HepG2 (cell line): ENCODE measurements at regions not wholly inside any gene's neighbourhood (a gene's known extent, or its start where the extent isn't known, plus 50 kb on each side); places are given as distances from the start of the nearest gene placed in this dataset.

Source experiments
- ATAC-seq: fragments of 200-7000 bp; cut with Tn5 transposase; 3 replicates; pipeline ENCODE4 v1.9.1; 2020; ENCODE audit warnings: mild to moderate bottlenecking, moderate library complexity
- BruUV-seq: library from RNA; stranded (reverse); fragments of 400-500 nt; replicated peaks from 2 replicates; lab custom pipeline; 2021; lab: Mats Ljungman, UMichigan
- CTCF ChIA-PET: fragments of 300-600 bp; formaldehyde crosslinking; extraction: SDS; loops from one replicate; lab custom pipeline; 2021; ENCODE audit warnings: low total read pairs, inconsistent platforms, low intra/inter-chr PET ratio; lab: Yijun Ruan, JAX
- POLR2A ChIA-PET: fragments of 350-600 bp; sonication (Branson Sonifier 250); formaldehyde crosslinking; loops from one replicate; lab custom pipeline; 2020; ENCODE audit warnings: antibody characterized with exemption, inconsistent platforms; lab: Yijun Ruan, JAX
- DNase-seq: peaks from one replicate; pipeline ENCODE4 v3.0.0-alpha.2; 2015; ENCODE audit warnings: low spot score
- FAIRE-seq: peaks from 3 replicates; lab custom pipeline; 2011; peaks lifted over from hg19 to GRCh38; lab: Jason Lieb, UNC
- H2AFZ ChIP-seq: one replicate; pipeline ENCODE4 v1.6.1; 2011; ENCODE audit warnings: low read length, inconsistent platforms
- H3K27ac ChIP-seq: fragments of 300-600 bp; 3 replicates; pipeline ENCODE4 v1.8.0; 2011; ENCODE audit warnings: mixed run types, mild to moderate bottlenecking, mixed read lengths, low read length, inconsistent platforms; ENCODE audit not compliant: insufficient read depth; ENCODE audit errors: extremely low read length
- H3K27me3 ChIP-seq, 2 experiments: fragments of 200-600 bp in 1 of 2; 2 replicates in 1 of 2; 3 replicates in 1 of 2; pipeline versions ENCODE4 v1.6.0 to v1.8.0; 2011; ENCODE audit warnings: low read length in 2 of 2, mild to moderate bottlenecking in 2 of 2, moderate library complexity in 2 of 2, inconsistent platforms in 1 of 2; ENCODE audit not compliant: insufficient read depth in 2 of 2, control insufficient read depth in 1 of 2
- H3K36me3 ChIP-seq, 2 experiments: fragments of 200-600 bp in 1 of 2; replicated peaks in 1 of 2; 2 replicates in 1 of 2; 3 replicates in 1 of 2; pipeline versions ENCODE4 v1.5.1 to v1.8.0; 2011; ENCODE audit warnings: low read length in 2 of 2, inconsistent platforms in 1 of 2; ENCODE audit not compliant: insufficient read depth in 2 of 2, control insufficient read depth in 1 of 2
- H3K4me1 ChIP-seq: 2 replicates; pipeline ENCODE4 v1.5.1; 2012; ENCODE audit warnings: low read length, inconsistent platforms; ENCODE audit not compliant: insufficient read depth
- H3K4me2 ChIP-seq: 2 replicates; pipeline ENCODE4 v1.6.0; 2011; ENCODE audit warnings: low read depth, low read length, inconsistent platforms
- H3K4me3 ChIP-seq, 3 experiments: fragments of 200-600 bp in 1 of 3; sonication (generic), shearing (Covaris generic) in 1 of 3; replicated peaks in 1 of 3; 2 replicates each; pipeline ENCODE4 v1.5.1; 2011 to 2016; ENCODE audit warnings: low read length in 3 of 3, inconsistent platforms in 2 of 3, low read depth in 2 of 3, mild to moderate bottlenecking in 2 of 3, control low read depth in 1 of 3, mixed read lengths in 1 of 3; ENCODE audit not compliant: insufficient read depth in 1 of 3
- H3K79me2 ChIP-seq: one replicate; pipeline ENCODE4 v1.6.1; 2011; ENCODE audit warnings: low read length, inconsistent platforms; ENCODE audit not compliant: insufficient read depth
- H3K9ac ChIP-seq: 2 replicates; pipeline ENCODE4 v1.6.0; 2011; ENCODE audit warnings: mild to moderate bottlenecking, low read depth, low read length, inconsistent platforms; ENCODE audit not compliant: insufficient read depth
- H3K9me3 ChIP-seq: 2 replicates; pipeline ENCODE4 v1.5.1; 2012; ENCODE audit warnings: mild to moderate bottlenecking, low read length
- H4K20me1 ChIP-seq: 2 replicates; pipeline ENCODE4 v1.6.0; 2011; ENCODE audit warnings: inconsistent platforms, mild to moderate bottlenecking, low read length, moderate library complexity; ENCODE audit not compliant: insufficient read depth
- AKAP8 ChIP-seq: sonication (generic); formaldehyde crosslinking; IDR thresholded peaks from 2 replicates; pipeline ENCODE4 v1.5.1; 2020; ENCODE audit warnings: mild to moderate bottlenecking, missing genetic modification reagents
- DNMT1 ChIP-seq: sonication (generic); formaldehyde crosslinking; IDR thresholded peaks from 2 replicates; pipeline ENCODE4 v1.5.1; 2020; ENCODE audit warnings: mild to moderate bottlenecking, missing genetic modification reagents
- ELF4 ChIP-seq: sonication (generic); formaldehyde crosslinking; IDR thresholded peaks from 2 replicates; pipeline ENCODE4 v1.5.0; 2020; ENCODE audit warnings: missing genetic modification reagents, mild to moderate bottlenecking, moderate library complexity, borderline replicate concordance
- POLR2AphosphoS5 ChIP-seq: IDR thresholded peaks from 2 replicates; pipeline ENCODE4 v1.6.1; 2012; ENCODE audit warnings: low read depth, low read length
- RAD21 ChIP-seq: fragments of 450-650 bp; formaldehyde crosslinking; IDR thresholded peaks from 2 replicates; pipeline ENCODE4 v1.5.0; 2020; ENCODE audit warnings: mild to moderate bottlenecking
- REXO4 ChIP-seq: sonication (generic); formaldehyde crosslinking; IDR thresholded peaks from 2 replicates; pipeline ENCODE4 v1.8.0; 2022; ENCODE audit warnings: missing genetic modification reagents, mild to moderate bottlenecking, borderline replicate concordance
- ZNF160 ChIP-seq: sonication (generic); formaldehyde crosslinking; IDR thresholded peaks from 2 replicates; pipeline ENCODE4 v1.8.0; 2022; ENCODE audit warnings: mild to moderate bottlenecking, inconsistent platforms, missing genetic modification reagents
- WGBS: methylation state at CpG from one replicate; pipeline ENCODE4 v1.1.6; 2017; ENCODE audit warnings: low lambda C conversion rate; 5-methylcytosine and 5-hydroxymethylcytosine counted together
- in situ Hi-C: cut with HindIII; loops from 2 replicates; pipeline ENCODE4 v1.10.0; 2017; ENCODE audit warnings: low pct_unique_long_range_greater_than_20kb; ENCODE audit not compliant: extremely low pct_ligation_motif_present
- intact Hi-C: fragments of 100-400 bp; cut with micrococcal nuclease; formaldehyde crosslinking; loops from one replicate; pipeline ENCODE4 v1.10.0; 2022; ENCODE audit not compliant: unreplicated experiment
- TF ChIP-seq, protein P1 (sequence below): sonication (generic); formaldehyde crosslinking; IDR thresholded peaks from 2 replicates; pipeline ENCODE4 v1.4.0; 2020; ENCODE audit warnings: mild to moderate bottlenecking, missing genetic modification reagents
- TF ChIP-seq, protein P2 (sequence below): sonication (generic); formaldehyde crosslinking; IDR thresholded peaks from 2 replicates; pipeline ENCODE4 v1.4.0; 2020; ENCODE audit warnings: missing genetic modification reagents, borderline replicate concordance
- TF ChIP-seq, protein P3 (sequence below): sonication (generic); formaldehyde crosslinking; IDR thresholded peaks from 2 replicates; pipeline ENCODE4 v1.5.0; 2020; ENCODE audit warnings: mild to moderate bottlenecking, missing genetic modification reagents, moderate library complexity
- TF ChIP-seq, protein P4 (sequence below): sonication (generic); formaldehyde crosslinking; IDR thresholded peaks from 2 replicates; pipeline ENCODE4 v1.4.0; 2020; ENCODE audit warnings: missing genetic modification reagents; ENCODE audit errors: not compliant biosample characterization

DNA sequence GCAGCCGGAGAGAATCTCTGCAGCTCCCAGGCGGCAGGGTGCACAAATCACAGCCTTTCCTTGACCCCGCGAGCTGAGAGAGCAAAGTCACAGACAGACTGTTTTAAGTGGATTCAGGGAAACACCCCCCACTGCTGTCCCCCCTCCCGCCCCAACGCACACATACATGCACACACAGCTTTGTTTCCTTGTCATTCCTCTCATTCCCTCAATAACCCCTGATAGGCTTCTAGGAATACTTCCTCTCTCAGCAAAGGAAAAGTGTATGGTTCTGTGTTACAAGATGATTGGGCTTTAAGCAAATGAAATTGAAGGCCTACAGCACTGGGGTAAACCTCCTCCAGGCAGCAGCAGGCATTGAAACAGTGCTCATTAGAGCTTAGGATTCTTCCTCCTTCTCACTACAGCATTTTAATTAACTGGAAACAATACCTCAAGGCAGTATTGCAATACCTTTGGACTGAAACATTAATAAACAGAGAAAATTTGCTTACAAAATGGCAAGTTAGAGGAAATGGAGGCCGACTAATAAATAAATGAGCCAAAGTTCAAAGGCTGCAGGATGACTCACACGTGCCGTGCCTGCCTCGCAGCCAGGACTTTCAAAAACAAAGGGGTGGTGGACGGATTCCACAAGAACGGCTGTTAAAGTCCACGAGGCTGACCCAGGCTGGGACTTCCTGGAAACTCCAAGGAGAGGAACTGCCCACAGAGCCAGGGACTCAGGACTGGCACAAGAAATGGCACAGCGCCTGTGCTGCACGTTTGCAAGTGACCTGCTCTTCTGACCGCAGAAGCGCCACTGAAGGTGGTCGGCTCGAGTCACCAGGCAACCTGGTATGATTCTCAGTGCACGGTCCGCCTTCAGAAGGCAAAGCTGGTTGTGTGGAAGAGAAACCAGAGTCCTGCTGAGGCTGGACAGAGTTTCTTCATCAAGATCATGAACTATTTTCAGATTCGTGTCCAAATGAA lies 236.2 kb downstream of the SYK start (continued):
- TF ChIP-seq, protein P1, sequence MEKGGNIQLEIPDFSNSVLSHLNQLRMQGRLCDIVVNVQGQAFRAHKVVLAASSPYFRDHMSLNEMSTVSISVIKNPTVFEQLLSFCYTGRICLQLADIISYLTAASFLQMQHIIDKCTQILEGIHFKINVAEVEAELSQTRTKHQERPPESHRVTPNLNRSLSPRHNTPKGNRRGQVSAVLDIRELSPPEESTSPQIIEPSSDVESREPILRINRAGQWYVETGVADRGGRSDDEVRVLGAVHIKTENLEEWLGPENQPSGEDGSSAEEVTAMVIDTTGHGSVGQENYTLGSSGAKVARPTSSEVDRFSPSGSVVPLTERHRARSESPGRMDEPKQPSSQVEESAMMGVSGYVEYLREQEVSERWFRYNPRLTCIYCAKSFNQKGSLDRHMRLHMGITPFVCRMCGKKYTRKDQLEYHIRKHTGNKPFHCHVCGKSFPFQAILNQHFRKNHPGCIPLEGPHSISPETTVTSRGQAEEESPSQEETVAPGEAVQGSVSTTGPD: no peak

DNA sequence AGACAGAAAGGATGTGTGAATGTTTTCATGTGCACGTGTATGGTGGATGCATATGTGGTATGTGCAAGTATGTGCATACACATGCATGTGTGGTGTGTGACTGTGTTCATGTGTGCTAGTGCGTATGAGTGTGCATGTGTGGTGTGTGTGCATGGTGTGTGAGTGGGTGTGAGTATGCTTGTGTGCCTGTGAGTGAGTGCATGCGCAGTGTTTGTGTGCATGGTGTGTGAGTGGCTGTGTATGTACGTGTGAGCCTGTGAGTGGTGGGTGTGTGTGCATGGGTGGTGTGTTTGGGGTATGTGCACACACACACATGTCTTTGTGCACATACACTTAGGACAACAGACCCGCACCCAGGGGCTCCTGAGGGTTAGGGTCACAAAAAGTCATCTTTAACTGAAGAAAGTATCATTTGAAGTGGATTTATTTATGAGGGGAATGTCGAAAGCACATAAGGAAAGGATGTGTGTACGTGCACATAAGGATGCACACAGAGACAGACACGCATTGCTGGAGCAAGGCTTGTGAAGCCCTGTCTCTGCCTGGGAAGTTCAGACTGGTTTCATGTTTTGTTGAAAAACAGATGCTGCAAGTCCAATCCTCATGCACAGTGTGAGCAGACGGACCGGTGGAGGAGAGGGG lies 237.0 kb downstream of the SYK start:
- H3K4me2 ChIP-seq: peak overlapping the region; percentile 84
- ATAC-seq: no peak
- H3K4me3 ChIP-seq: peak overlapping the region; percentile 1 to 60 (median 7); a peak in 5 of 6 replicates
- no peaks in the 10 kb centered on the region for H3K9me3 ChIP-seq
- no peak for DNase-seq
- H3K27me3 ChIP-seq: no peaks in the 10 kb centered on the region
- no peak overlapping the region for H2AFZ ChIP-seq
- peaks cover 62% of the 10 kb centered on the region for H3K4me1 ChIP-seq
- BruUV-seq: TSS peak; percentile 79
- peak overlapping the region; percentile 75 for H3K9ac ChIP-seq
- H4K20me1 ChIP-seq: no peaks in the 10 kb centered on the region
- WGBS: 91% methylated on average over 10 of the region's 10 CpGs
- H3K36me3 ChIP-seq: no peaks in the 10 kb centered on the region
- H3K79me2 ChIP-seq: peaks cover 5% of the 10 kb centered on the region
- FAIRE-seq: peak; percentile 60
- in situ Hi-C loops (no loop called here), intact Hi-C loops (loop anchor here (5.0 kb wide), 1 partner anchor 639 kb away; no protein-coding TSS in a partner anchor)
- H3K27ac ChIP-seq: peak overlapping the region; percentile 94
- ChIA-PET POLR2A (interaction anchor here (2.0 to 4.1 kb wide), 7 partner anchors 32 to 388 kb away, joined by 11 to 58 read pairs (median 33); partner anchors contain the start of genes AUH and NFIL3), CTCF (no interaction called here)
- TF ChIP-seq REXO4 (CRISPR knock-in tag) (no peak), ELF4 (CRISPR knock-in tag) (no peak), RAD21 (CRISPR knock-in tag) (no peak), AKAP8 (CRISPR knock-in tag) (0 out of 2 replicates have a peak, but pooled peaks have one; percentile 56), DNMT1 (0 out of 2 replicates have a peak, but pooled peaks have one; percentile 48), POLR2AphosphoS5 (peak; percentile 15; the same call in 1 of the 2 replicates), ZNF160 (CRISPR knock-in tag) (no peak)
- TF ChIP-seq, protein P2, sequence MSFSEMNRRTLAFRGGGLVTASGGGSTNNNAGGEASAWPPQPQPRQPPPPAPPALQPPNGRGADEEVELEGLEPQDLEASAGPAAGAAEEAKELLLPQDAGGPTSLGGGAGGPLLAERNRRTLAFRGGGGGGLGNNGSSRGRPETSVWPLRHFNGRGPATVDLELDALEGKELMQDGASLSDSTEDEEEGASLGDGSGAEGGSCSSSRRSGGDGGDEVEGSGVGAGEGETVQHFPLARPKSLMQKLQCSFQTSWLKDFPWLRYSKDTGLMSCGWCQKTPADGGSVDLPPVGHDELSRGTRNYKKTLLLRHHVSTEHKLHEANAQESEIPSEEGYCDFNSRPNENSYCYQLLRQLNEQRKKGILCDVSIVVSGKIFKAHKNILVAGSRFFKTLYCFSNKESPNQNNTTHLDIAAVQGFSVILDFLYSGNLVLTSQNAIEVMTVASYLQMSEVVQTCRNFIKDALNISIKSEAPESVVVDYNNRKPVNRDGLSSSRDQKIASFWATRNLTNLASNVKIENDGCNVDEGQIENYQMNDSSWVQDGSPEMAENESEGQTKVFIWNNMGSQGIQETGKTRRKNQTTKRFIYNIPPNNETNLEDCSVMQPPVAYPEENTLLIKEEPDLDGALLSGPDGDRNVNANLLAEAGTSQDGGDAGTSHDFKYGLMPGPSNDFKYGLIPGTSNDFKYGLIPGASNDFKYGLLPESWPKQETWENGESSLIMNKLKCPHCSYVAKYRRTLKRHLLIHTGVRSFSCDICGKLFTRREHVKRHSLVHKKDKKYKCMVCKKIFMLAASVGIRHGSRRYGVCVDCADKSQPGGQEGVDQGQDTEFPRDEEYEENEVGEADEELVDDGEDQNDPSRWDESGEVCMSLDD: no peak
- TF ChIP-seq, protein P3, sequence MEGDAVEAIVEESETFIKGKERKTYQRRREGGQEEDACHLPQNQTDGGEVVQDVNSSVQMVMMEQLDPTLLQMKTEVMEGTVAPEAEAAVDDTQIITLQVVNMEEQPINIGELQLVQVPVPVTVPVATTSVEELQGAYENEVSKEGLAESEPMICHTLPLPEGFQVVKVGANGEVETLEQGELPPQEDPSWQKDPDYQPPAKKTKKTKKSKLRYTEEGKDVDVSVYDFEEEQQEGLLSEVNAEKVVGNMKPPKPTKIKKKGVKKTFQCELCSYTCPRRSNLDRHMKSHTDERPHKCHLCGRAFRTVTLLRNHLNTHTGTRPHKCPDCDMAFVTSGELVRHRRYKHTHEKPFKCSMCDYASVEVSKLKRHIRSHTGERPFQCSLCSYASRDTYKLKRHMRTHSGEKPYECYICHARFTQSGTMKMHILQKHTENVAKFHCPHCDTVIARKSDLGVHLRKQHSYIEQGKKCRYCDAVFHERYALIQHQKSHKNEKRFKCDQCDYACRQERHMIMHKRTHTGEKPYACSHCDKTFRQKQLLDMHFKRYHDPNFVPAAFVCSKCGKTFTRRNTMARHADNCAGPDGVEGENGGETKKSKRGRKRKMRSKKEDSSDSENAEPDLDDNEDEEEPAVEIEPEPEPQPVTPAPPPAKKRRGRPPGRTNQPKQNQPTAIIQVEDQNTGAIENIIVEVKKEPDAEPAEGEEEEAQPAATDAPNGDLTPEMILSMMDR (CRISPR knock-in tag): no peak
- TF ChIP-seq, protein P4, sequence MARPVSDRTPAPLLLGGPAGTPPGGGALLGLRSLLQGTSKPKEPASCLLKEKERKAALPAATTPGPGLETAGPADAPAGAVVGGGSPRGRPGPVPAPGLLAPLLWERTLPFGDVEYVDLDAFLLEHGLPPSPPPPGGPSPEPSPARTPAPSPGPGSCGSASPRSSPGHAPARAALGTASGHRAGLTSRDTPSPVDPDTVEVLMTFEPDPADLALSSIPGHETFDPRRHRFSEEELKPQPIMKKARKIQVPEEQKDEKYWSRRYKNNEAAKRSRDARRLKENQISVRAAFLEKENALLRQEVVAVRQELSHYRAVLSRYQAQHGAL (CRISPR knock-in tag): no peak
